Endothelial cell of umbilical vein (primary cell): ENCODE measurements at regions not wholly inside any gene's neighbourhood (a gene's known extent, or its start where the extent isn't known, plus 50 kb on each side); places are given as distances from the start of the nearest gene placed in this dataset.

Experiments
- BruUV-seq: library from RNA; stranded (reverse); fragments of 400-500 nt; replicated peaks from 2 replicates; lab custom pipeline; 2021; lab: Mats Ljungman, UMichigan
- CTCF ChIA-PET: fragments of 300-600, 350-600 bp; sonication (Branson Sonifier 250); formaldehyde crosslinking; loops from one replicate; lab custom pipeline; 2021; ENCODE audit warnings: antibody characterized with exemption, inconsistent platforms; lab: Charles Lee
- POLR2A ChIA-PET: fragments of 300-600, 350-600 bp; sonication (Branson Sonifier 250); formaldehyde crosslinking; loops from one replicate; lab custom pipeline; 2021; ENCODE audit warnings: antibody characterized with exemption, inconsistent platforms; lab: Charles Lee
- DNase-seq: peaks from one replicate; pipeline ENCODE4 v3.0.0-alpha.2; 2011; ENCODE audit warnings: low read depth, low spot score
- FAIRE-seq: peaks from 2 replicates; lab custom pipeline; 2011; peaks lifted over from hg19 to GRCh38; lab: Jason Lieb, UNC
- H2AFZ ChIP-seq: 2 replicates; pipeline ENCODE4 v1.6.0; 2012; ENCODE audit warnings: low read depth, low read length, control low read depth, inconsistent platforms
- H3K27ac ChIP-seq: 2 replicates; pipeline ENCODE4 v1.5.1; 2011; ENCODE audit warnings: low read depth, mild to moderate bottlenecking, control low read depth, low read length, moderate library complexity; ENCODE audit not compliant: insufficient read depth
- H3K27me3 ChIP-seq, 2 experiments: 2 replicates each; pipeline versions ENCODE4 v1.6.0 to v1.6.1; 2011; ENCODE audit warnings: low read length in 2 of 2, mixed read lengths in 1 of 2; ENCODE audit not compliant: control insufficient read depth in 2 of 2, insufficient read depth in 2 of 2
- H3K36me3 ChIP-seq, 2 experiments: 2 replicates in 1 of 2; 3 replicates in 1 of 2; pipeline ENCODE4 v1.5.1; 2011; ENCODE audit warnings: low read length in 2 of 2, mild to moderate bottlenecking in 1 of 2, moderate library complexity in 1 of 2; ENCODE audit not compliant: control insufficient read depth in 2 of 2, insufficient read depth in 2 of 2; ENCODE audit errors: extremely low read depth in 1 of 2
- H3K4me1 ChIP-seq: 3 replicates; pipeline ENCODE4 v1.5.1; 2011; ENCODE audit warnings: mild to moderate bottlenecking, low read length; ENCODE audit not compliant: control insufficient read depth, insufficient read depth; ENCODE audit errors: extremely low read depth
- H3K4me2 ChIP-seq: 2 replicates; pipeline ENCODE4 v1.6.1; 2011; ENCODE audit warnings: low read length, control low read depth, mixed read lengths; ENCODE audit not compliant: insufficient read depth
- H3K4me3 ChIP-seq, 3 experiments: fragments of 200-600 bp in 1 of 3; sonication (generic), shearing (Covaris generic) in 1 of 3; replicated peaks in 1 of 3; 2 replicates each; pipeline ENCODE4 v1.5.1; 2011 to 2016; ENCODE audit warnings: control low read depth in 3 of 3, low read length in 3 of 3, mild to moderate bottlenecking in 2 of 3, inconsistent platforms in 1 of 3, low read depth in 1 of 3, moderate library complexity in 1 of 3; ENCODE audit not compliant: insufficient read depth in 1 of 3
- H3K79me2 ChIP-seq: 2 replicates; pipeline ENCODE4 v1.6.0; 2012; ENCODE audit warnings: low read length, inconsistent platforms; ENCODE audit not compliant: control insufficient read depth, insufficient read depth
- H3K9ac ChIP-seq: replicated peaks from 2 replicates; pipeline ENCODE3; 2011; ENCODE audit warnings: low read length, control low read depth; ENCODE audit not compliant: insufficient read depth; ENCODE audit errors: extremely low read depth
- H3K9me1 ChIP-seq: replicated peaks from 3 replicates; pipeline ENCODE4 v1.6.0; 2011; ENCODE audit warnings: mild to moderate bottlenecking, low read length; ENCODE audit not compliant: control insufficient read depth, insufficient read depth; ENCODE audit errors: extremely low read depth
- H3K9me3 ChIP-seq: replicated peaks from 2 replicates; pipeline ENCODE4 v1.5.1; 2012; ENCODE audit warnings: low read length, inconsistent platforms; ENCODE audit not compliant: control insufficient read depth, insufficient read depth
- H4K20me1 ChIP-seq: replicated peaks from 2 replicates; pipeline ENCODE3; 2011; ENCODE audit warnings: mild to moderate bottlenecking, low read length; ENCODE audit not compliant: control insufficient read depth, insufficient read depth; ENCODE audit errors: extremely low read depth
- EZH2 ChIP-seq: IDR thresholded peaks from 2 replicates; pipeline ENCODE4 v1.6.1; 2012; ENCODE audit warnings: borderline replicate concordance, low read depth, mild to moderate bottlenecking, moderate library complexity, low read length, inconsistent platforms; ENCODE audit not compliant: severe bottlenecking
- FOS ChIP-seq: IDR thresholded peaks from 2 replicates; pipeline ENCODE4 v1.6.1; 2011; ENCODE audit warnings: mild to moderate bottlenecking, low read length, moderate library complexity, borderline replicate concordance; ENCODE audit not compliant: insufficient read depth
- GATA2 ChIP-seq: IDR thresholded peaks from 2 replicates; pipeline ENCODE4 v1.7.0; 2011; ENCODE audit warnings: low read depth, mild to moderate bottlenecking, moderate library complexity, mixed read lengths, low read length; ENCODE audit not compliant: insufficient read length, insufficient read depth
- JUN ChIP-seq: IDR thresholded peaks from 2 replicates; pipeline ENCODE4 v1.6.1; 2011; ENCODE audit warnings: borderline replicate concordance, low read depth; ENCODE audit not compliant: insufficient read length, insufficient read depth
- MYC ChIP-seq: IDR thresholded peaks from one replicate; pipeline ENCODE4 v1.6.1; 2011; ENCODE audit warnings: mild to moderate bottlenecking, low read depth, low read length
- POLR2A ChIP-seq: IDR thresholded peaks from 2 replicates; pipeline ENCODE4 v1.6.1; 2012; ENCODE audit warnings: low read depth, mild to moderate bottlenecking, control low read depth, low read length
- POLR2AphosphoS5 ChIP-seq: IDR thresholded peaks from 2 replicates; pipeline ENCODE4 v1.6.1; 2012; ENCODE audit warnings: low read depth, mild to moderate bottlenecking, control low read depth, low read length, moderate library complexity; ENCODE audit not compliant: insufficient read depth
- dilution Hi-C: fragments of 300-500 bp; cut with MboI; formaldehyde crosslinking; loops from one replicate; pipeline ENCODE4 v1.15.0; 2019; ENCODE audit warnings: low sequenced_read_pairs; ENCODE audit not compliant: extremely low pct_ligation_motif_present
- intact Hi-C: fragments of 100-400 bp; cut with micrococcal nuclease; formaldehyde crosslinking; loops from one replicate; pipeline ENCODE4 v1.10.0; 2022
- TF ChIP-seq, protein P1 (sequence below), 2 donors: IDR thresholded peaks; 1 replicate in 1 of 2; 2 replicates in 1 of 2; pipeline ENCODE4 v1.5.1; 2011; ENCODE audit warnings: low read length in 2 of 2, mild to moderate bottlenecking in 2 of 2, moderate library complexity in 2 of 2, control low read depth in 1 of 2, inconsistent platforms in 1 of 2, low read depth in 1 of 2; ENCODE audit not compliant: insufficient read depth in 1 of 2; ENCODE audit errors: extremely low read depth in 1 of 2
- TF ChIP-seq, protein P2 (sequence below): IDR thresholded peaks from 2 replicates; pipeline ENCODE4 v1.6.1; 2011; ENCODE audit not compliant: insufficient read depth, insufficient read length

GRCh38 chr7:41033500-41033899 lies 669.4 kb downstream of the INHBA start:
- Histone ChIP-seq H3K9me3 (no peaks in the 10 kb centered on the region), H3K79me2 (no peaks in the 10 kb centered on the region), H2AFZ (no peak overlapping the region), H3K27me3 (no peaks in the 10 kb centered on the region), H3K27ac (no peak overlapping the region), H3K36me3 (no peaks in the 10 kb centered on the region), H3K9me1 (no peaks in the 10 kb centered on the region), H4K20me1 (no peaks in the 10 kb centered on the region), H3K4me1 (peaks cover 3% of the 10 kb centered on the region), H3K4me2 (no peak overlapping the region), H3K4me3 (no peak overlapping the region), H3K9ac (no peak overlapping the region)
- no peak for FAIRE-seq
- TF ChIP-seq MYC (no peak), POLR2A (no peak), POLR2AphosphoS5 (no peak), FOS (no peak), EZH2 (no peak), GATA2 (no peak), JUN (no peak)
- TF ChIP-seq, protein P1, sequence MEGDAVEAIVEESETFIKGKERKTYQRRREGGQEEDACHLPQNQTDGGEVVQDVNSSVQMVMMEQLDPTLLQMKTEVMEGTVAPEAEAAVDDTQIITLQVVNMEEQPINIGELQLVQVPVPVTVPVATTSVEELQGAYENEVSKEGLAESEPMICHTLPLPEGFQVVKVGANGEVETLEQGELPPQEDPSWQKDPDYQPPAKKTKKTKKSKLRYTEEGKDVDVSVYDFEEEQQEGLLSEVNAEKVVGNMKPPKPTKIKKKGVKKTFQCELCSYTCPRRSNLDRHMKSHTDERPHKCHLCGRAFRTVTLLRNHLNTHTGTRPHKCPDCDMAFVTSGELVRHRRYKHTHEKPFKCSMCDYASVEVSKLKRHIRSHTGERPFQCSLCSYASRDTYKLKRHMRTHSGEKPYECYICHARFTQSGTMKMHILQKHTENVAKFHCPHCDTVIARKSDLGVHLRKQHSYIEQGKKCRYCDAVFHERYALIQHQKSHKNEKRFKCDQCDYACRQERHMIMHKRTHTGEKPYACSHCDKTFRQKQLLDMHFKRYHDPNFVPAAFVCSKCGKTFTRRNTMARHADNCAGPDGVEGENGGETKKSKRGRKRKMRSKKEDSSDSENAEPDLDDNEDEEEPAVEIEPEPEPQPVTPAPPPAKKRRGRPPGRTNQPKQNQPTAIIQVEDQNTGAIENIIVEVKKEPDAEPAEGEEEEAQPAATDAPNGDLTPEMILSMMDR (IDR thresholded peaks at IDR 0.05; ENCODE audit: extremely low read depth in 1 of 2, insufficient read depth in 1 of 2, low read depth in 1 of 2, low read length in 2 of 2) = no peak
- TF ChIP-seq, protein P2, sequence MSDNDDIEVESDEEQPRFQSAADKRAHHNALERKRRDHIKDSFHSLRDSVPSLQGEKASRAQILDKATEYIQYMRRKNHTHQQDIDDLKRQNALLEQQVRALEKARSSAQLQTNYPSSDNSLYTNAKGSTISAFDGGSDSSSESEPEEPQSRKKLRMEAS = no peak
- DNase-seq = no peak
- ChIA-PET POLR2A (no interaction called here), CTCF (no interaction called here)
- dilution Hi-C loops = no loop called here
- intact Hi-C loops = no loop called here
- no TSS peak for BruUV-seq
